HG03565 (cell line): ENCODE measurements at regions not wholly inside any gene's neighbourhood (a gene's known extent, or its start where the extent isn't known, plus 50 kb on each side); places are given as distances from the start of the nearest gene placed in this dataset.
"Not testable (repeated sequence)": the region's sequence is repeated elsewhere in the genome, so short reads cannot be mapped to it uniquely, and the experiment has no call there.

ENCODE experiments used
- ATAC-seq: cut with Tn5 transposase; IDR thresholded peaks from one replicate; pipeline ENCODE4 v1.9.1; 2021; ENCODE audit warnings: mild to moderate bottlenecking, moderate library complexity; ENCODE audit not compliant: unreplicated experiment

- ATAC-seq, result no peak
Measured at GRCh38 chr16:85216522-85217375, 104.5 kb upstream of the CIBAR2 start.

DNA sequence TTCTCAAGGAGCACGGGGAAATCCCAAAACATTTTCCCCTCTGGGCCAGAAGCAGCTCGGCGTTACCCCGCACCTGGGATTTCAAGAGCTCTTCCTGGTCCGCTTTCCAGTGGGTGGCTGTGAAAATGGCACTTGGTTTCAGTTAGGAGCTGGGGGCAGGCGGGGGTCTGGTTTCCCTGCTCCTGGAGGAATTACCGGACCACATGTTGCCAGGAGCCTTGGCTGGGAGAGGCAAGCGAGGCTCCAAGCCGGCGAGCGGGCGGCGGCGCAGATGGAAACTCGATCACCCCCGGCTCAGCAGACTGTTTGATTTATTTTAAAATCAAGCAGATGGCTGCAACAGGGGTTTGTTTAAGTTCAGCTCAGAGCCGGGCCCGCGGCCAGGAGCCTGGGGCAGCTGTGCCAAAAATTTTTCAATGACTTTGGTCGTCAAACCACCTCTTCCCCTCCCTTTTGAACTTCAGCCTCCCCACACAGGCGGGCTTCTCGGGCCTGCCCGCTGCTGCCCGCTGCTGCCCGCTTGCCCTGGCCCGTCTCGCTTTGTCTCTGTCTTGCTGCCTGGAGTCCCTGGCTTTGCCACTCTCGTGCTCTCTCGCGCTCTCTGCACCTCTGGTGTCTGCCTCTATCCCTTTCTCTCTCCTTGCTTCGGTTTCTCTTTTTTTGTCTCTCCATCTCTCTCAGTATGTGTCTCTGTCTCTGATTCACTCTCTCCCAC lies 108.0 kb upstream of the CIBAR2 start:
- ATAC-seq, result no peak

- no peak for ATAC-seq
Measured at GRCh38 chr16:85220964-85221731, 108.9 kb upstream of the CIBAR2 start.

DNA sequence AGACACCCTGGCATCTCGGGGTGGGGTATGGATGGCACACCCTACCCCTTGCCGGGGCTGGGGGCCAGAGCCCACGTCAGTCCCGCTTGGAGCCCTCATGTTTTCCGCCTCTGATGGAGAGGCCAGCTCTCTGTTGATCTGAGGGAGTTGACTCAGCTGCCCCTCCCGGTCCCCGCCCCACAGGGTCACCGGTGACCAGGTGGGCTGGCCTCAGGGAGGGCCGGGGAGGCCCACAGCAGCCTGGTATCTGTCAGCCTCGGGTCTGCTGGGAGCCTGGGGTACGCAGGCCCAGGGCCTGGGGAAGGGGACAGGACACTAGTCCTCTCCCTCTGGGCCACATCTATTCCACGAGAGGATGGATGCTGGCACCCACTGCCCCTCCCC lies 109.5 kb upstream of the CIBAR2 start:
- ATAC-seq, result no peak

DNA sequence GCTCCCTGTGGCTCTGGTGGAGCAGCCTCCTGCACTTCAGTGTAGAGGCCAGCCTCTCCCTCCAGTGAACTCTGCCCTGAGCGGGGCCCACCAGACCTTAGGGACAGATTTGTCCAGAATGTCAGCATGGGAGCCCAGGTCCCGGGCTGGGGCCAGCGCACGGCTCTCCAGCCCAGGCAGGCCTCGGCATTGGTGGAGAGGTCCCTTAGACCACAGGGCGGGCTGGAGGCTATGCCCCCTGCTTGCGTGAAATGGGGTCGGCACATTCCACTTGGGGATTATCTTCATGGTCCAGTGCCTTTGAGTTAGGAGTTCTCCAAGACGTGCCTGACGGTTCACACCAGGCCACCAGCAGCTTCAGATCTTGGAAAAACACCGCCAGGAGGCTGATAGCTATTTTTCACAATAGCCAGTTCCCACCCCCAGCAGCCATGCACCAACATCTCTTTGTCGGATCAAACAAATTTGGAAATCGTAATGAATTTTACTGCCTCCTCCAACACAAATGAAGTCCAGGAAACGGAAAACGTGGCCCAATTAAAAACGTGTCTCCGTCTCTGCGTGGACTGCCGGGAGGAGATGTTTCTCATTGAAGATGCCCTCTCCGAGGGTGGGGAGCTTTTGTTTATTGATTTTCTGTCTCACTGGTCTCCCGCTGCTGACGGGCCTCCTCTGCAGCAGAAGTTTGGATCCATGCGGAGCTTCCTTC lies 110.0 kb upstream of the CIBAR2 start:
- ATAC-seq, result no peak

DNA sequence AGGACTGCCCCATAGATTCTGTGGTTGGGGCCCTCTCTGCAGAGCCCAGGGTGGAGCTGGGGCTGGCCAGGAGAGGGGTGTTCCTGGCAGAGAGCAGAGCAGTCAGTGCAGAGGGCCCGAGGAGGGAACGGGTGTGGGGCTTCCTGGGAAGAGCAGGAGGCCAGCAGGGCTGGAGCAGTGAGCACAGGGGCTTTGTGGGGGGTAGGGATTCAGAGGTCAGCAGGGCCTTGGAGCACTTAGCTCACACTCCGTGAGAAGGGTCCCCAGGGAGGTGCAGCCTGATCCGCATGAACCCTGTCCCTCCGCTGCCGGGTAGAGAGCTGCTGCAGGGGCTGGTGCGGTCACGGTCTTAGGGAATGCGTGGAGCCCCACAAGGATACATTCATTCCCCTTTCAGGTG lies 113.0 kb upstream of the CIBAR2 start:
- no peak for ATAC-seq

GRCh38 chr16:85225721-85226120 lies 113.4 kb upstream of the CIBAR2 start:
- ATAC-seq, result no peak

DNA sequence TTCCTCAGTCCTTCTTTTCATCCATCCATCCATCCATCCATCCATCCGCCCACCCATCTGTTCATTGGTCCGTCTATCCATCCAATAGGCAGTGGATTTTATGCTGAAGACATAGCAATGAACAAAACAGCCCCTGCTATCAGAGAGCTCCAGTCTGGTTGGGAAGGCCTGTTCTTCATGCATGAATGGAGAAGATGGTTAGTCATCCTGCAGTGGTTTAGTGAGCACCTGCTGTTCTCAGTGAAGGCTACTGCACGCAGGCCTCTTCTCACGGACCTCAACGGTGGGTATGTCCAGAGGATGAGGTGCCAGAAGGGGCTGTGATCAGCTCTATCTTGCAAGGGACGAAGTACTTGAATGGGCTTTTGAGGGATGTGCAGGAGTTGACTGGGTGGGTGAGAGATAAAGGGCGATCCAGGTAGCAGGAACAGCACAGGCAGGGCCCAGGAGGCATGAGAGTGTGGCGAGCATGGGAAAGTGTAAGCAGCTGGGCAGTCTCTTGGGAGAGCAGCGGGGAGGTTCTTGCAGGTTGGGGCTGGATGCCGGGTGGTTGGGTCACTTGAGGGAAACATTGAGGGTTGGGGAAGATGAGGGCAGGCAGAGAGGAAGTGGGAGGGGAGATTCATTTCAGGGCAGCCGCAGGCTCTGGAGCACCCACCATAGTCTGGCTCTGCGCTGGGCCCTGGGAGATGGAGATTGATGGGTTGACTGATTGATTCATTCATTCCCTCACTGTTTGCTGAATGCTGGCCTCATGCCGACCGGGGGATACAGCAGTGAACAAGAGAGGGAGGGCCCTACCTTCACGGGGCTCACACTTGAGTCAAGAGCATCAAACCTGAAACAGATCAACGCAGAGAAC lies 115.0 kb upstream of the CIBAR2 start:
- peak; percentile 55 for ATAC-seq

DNA sequence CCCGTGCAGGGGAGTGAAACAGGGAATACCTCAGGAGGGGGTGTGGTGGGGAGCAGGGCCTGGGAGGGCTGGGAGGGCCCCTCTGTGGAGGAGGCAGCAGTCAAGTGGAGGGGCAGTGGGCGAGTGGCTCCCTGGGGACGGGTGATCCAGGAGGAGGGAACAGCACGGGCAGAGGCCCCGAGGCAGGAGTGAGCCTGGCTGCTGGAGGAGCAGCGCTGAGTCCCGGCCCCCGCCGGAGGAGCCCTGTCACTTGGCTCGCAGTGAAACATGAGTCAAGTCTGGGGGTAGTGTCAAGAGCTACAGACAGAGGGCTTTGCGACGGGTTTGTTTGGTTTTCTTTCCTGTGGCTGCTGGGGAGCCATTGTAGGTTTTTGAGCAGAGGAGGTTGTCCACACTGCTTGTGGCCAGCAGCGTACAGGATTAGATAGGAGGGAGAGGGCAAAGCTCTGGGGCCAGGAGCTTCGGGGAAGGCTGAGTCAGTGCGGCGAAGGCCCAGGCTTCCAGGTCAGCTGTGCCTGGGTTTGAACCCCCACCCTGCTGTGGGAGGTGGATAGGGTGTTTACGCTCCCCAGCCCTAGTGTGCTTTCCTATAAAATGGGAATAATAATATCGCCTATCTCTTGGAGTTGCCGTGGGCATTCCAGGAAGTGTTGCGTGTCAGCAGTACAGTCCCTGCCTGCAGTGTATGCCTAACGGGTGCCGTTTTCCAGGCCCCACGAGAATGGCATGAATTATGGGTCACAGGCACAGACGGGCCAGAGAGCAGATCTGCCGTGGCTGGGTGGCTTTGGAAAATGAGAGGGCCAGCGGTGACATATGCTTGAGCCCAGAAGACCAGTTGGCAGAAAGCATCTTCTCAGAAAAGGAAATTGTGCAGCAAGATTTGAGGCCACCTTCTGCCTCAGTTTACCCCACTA lies 115.9 kb upstream of the CIBAR2 start:
- ATAC-seq, result no peak

- ATAC-seq, result no peak
Measured at GRCh38 chr16:85228970-85229430, 116.7 kb upstream of the CIBAR2 start.

DNA sequence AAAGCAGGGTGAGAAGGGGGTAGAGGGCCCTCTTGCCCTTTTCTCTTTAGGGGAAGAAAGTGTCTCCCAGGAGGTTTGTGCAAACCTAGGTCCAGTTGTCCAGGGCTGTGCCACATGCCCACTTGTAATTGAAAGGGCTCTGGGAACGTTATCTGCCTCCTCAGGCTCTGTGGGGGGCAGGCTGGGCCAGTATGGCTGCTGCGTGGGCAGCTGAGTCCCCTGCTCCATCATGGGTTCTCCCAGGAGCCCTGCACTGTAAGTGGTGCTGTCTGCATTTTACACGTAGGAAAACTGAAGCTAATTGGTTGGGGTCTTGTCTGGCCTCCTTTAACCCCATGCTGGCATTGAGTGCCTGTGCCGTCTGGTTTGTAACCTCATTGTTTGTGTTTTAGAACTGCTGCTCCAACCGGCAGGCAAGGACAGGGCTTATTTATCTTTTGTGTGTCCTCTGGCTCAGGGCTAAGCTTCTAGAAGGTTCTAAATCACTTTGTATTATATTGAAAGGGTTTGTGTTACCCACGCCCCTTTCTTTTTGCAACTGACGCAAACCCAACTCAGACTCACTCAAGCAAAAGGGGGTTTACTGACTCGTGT lies 117.7 kb upstream of the CIBAR2 start:
- ATAC-seq, result no peak

GRCh38 chr16:85230764-85231383 lies 118.6 kb upstream of the CIBAR2 start:
- ATAC-seq, result not testable (repeated sequence)

DNA sequence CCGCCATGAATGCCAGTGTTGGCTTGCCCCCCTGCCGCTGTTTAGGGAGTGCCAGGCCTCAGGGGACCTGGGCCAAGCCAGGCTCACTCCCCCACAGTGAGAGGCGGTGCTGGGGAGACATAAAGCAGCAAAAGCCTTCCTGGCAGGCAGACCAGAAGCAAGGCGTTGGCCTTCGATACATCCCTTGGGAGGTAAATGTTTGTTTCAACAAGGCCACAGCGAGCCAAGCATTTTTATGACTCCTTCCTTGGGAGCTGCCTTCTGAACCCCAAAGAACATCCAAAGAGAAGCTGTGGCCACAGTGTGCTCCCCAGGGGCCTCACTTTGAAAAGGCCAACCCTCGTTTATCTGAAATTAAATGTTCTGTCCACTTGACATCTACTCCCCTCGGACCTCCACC lies 119.7 kb upstream of the CIBAR2 start:
- ATAC-seq, result no peak

GRCh38 chr16:85232369-85233142 lies 120.3 kb upstream of the CIBAR2 start:
- ATAC-seq, result no peak

DNA sequence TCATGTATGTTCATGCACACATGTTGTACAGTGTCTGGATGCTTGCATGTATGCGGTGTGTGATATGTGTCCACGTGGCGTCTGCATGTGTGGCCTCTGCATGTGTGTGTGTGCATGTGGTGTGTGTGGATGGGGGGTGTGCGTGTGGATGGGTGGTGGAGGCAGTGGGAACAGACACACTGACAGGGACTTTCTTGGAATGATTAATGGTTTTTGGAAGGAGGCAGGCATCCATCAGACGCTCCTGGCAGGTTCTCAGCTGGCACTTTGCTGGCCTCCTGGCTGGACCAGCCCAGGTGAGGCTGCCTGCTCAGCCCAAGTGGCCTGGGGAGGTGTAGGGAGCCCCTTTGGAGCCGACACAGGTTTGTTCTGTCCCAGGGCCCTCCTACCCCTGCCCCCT lies 121.2 kb upstream of the CIBAR2 start:
- ATAC-seq, result no peak

GRCh38 chr16:85234310-85235204 lies 122.3 kb upstream of the CIBAR2 start:
- ATAC-seq, result no peak
